ENCODE measurements at regions not wholly inside any gene's neighbourhood (a gene's known extent, or its start where the extent isn't known, plus 50 kb on each side); places are given as distances from the start of the nearest gene placed in this dataset.

DNA sequence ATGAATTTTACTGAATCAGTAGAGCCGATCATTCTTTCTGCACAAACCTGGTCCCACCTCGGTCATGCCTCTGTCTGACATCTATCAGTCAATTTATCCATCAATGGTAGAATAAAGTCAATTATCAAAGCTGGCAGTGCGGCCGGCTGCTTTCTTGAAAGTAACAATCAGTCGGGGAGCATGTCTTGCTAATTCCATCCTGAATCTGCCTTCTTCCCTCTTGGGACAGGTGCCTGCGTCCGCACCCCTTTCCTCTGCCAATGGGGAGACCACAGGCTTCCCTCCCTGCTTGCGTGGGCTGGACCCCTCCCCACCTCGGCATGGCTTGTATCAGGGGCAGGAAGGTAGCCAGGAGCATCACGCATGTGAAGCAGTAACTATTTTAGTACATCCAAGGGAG is 962.9 kb downstream of the BRD1 start:
- DNase-seq (ENCODE audit: low read depth in 2 of 2), result no peak

- no peak for DNase-seq (ENCODE audit: low read depth in 2 of 2)
Observed at GRCh38 chr22:48863965-48864528, 963.6 kb downstream of the BRD1 start.

- no peak for DNase-seq (ENCODE audit: low read depth in 2 of 2)
Observed at GRCh38 chr22:48860557-48860956, 967.1 kb downstream of the BRD1 start.

GRCh38 chr22:48858856-48859255 is 968.8 kb downstream of the BRD1 start:
- DNase-seq (ENCODE audit: low read depth in 2 of 2), result no peak

DNA sequence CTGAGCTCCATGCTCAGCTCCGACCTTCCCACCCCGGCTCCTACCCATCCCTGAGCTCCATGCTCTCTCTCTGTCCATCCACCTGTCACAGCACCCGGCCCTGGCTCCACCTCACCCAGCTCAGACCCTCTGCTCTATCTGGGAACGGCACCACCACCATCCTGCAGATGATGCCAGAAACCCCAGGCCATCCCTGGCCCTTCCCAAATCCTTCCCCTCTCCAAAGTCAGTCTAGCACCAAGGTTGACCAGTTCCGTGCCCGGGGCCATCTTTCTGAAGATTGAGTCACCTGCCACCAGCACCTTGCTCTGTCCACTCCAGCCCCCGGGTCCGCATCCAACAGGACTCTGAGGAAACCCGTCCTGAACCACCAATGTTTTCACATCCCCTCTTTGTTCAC is 969.6 kb downstream of the BRD1 start:
- DNase-seq (ENCODE audit: low read depth in 2 of 2), result no peak

GRCh38 chr22:48857202-48857805 is 970.4 kb downstream of the BRD1 start:
- no peak for DNase-seq (ENCODE audit: low read depth in 2 of 2)

- no peak for DNase-seq (ENCODE audit: low read depth in 2 of 2)
Observed at GRCh38 chr22:48856308-48856615, 971.4 kb downstream of the BRD1 start.

DNA sequence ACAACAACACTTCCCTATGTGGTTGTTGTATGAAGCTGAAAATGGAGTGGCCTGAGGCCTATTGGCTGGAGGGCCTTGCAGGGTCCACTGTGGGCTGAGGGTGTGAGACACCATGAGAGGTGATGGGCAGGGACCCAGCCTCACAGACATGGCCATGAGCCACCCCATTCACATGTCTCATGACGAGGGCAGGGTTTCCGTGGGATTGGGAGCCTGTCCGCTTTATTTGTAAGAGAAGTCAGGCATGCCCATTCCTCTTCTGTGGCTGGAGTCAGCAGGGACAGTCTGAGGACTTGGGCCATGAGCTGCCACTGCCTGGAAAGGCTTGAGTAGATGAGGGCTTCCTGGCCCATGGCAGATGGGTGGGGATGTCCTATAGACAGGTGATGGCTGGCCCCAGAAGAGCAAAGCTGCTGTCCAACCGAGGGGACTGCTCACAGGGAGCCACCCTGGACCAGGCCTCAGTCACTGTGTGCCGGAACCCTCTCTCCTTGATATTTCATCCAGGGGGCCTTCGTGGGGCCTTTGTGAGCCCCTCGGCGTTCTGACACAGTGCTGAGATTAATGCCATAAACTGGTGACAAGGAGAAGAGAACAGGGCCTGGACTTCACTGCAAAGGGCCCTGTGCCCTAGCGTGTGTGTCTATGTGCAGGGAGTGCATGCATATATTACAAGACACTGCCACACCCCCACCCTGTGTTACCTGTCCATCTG is 971.9 kb downstream of the BRD1 start:
- DNase-seq (ENCODE audit: low read depth in 2 of 2), result no peak

DNA sequence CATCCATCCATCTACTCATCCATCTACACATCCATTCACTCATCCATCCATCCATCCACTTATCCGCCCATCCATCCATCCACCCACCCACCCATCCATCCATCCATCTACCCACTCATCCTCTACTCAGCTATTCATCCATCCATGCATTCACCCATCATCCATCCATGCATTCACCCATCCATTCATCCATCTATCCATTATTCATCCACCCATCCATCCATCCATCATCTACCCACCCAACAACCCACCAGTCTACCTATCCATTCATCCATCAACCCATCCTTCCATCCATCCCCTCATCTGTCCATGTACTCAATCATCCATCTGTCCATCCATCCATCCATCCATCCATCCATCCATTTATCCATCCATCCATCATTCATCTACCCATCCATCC is 972.7 kb downstream of the BRD1 start:
- no peak for DNase-seq (ENCODE audit: low read depth in 2 of 2)

DNA sequence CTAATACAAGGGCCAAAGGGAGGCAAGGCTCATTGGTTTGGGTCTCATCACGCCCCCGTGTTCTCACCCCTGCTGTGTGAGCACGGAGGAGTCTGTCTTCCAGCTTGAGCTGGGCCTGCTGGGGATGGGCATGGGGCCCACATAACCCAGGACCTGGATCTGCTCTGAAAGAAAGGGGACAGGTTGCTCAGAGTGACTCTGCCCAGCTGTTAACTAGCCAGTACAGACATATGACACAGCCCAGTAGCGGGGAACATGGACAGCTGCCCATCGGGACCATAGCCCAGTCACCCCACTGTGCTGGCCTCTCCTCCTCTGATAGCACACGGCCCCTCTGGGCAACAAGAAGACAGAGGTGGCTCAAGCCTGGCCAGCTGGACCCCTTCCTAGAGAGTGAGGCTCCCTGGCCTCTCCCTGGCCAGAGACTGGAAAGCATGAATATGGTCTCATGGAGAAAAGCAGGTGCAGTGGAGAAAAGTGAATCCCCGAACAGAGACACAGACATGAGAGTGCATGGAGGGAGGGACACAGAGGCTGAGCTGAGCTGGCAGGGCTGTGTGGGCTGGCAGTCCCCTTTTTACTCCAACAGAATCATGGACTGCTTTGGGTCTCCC is 973.9 kb downstream of the BRD1 start:
- no peak for DNase-seq (ENCODE audit: low read depth in 2 of 2)

GRCh38 chr22:48851933-48852549 is 975.6 kb downstream of the BRD1 start:
- no peak for DNase-seq (ENCODE audit: low read depth in 2 of 2)

- DNase-seq (ENCODE audit: low read depth in 2 of 2), result no peak
Observed at GRCh38 chr22:48850658-48851287, 976.9 kb downstream of the BRD1 start.

GRCh38 chr22:48849963-48850657 is 977.6 kb downstream of the BRD1 start:
- no peak for DNase-seq (ENCODE audit: low read depth in 2 of 2)

- no peak for DNase-seq (ENCODE audit: low read depth in 2 of 2)
Observed at GRCh38 chr22:48849219-48849912, 978.3 kb downstream of the BRD1 start.

GRCh38 chr22:48846200-48846599 is 981.5 kb downstream of the BRD1 start:
- DNase-seq (ENCODE audit: low read depth in 2 of 2), result no peak

DNA sequence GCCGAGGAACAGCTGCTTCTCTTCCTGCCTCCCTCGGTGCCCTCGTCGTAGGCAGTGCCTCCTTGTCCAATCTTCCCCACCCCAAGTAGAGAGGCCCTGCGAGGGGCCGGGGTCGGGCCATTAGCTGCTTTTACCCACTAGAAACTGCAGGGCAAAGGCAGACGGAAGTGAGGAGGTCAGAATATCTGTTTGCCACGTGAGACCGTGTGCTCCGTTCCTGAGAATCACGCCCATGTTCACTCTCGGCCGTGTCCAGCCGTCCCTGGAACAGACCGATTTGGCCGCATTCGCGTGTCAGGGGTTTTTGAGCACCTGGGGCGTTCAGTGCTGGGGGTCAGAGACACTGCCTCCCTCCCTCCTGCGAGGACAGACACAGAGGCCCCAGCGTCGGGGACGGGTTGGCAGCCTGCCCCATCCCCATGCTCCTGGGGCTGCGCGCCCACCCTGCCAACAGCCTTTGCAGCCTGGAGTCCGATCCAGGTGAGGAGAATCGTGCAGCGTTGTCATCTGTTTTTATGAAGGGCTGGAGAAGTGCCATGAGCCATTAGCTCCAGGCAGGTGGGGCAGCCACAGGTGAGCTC is 982.2 kb downstream of the BRD1 start:
- no peak for DNase-seq (ENCODE audit: low read depth in 2 of 2)

GRCh38 chr22:48844056-48844675 is 983.5 kb downstream of the BRD1 start:
- DNase-seq (ENCODE audit: low read depth in 2 of 2), result no peak

GRCh38 chr22:48843640-48844039 is 984.0 kb downstream of the BRD1 start:
- no peak for DNase-seq (ENCODE audit: low read depth in 2 of 2)

- no peak for DNase-seq (ENCODE audit: low read depth in 2 of 2)
Observed at GRCh38 chr22:48842976-48843375, 984.7 kb downstream of the BRD1 start.

DNA sequence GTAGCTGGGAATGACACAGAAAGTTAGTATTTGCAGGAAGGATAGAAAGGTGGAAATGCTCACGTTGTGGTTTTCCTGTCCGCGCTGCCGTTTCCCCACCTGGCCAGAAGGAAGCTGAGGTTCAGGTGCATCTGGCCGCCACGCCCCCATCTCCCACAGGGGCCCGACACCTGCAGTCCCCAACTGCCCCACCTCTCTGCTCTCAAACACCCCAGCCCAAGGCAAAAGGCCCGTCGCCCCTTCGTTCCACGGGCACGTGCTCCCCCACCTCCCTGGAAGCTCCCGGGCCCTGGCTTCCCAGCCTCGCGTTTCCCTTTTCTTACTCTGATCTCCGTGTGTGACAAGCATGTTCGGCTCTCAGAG is 985.1 kb downstream of the BRD1 start:
- no peak for DNase-seq (ENCODE audit: low read depth in 2 of 2)
